Right lung (tissue), 2 donors: ENCODE measurements at regions not wholly inside any gene's neighbourhood (a gene's known extent, or its start where the extent isn't known, plus 50 kb on each side); places are given as distances from the start of the nearest gene placed in this dataset.
"Not testable (repeated sequence)": the region's sequence is repeated elsewhere in the genome, so short reads cannot be mapped to it uniquely, and the experiment has no call there.

Source experiments
- DNase-seq, 2 donors: peaks; one replicate each; pipeline ENCODE4 v3.0.0-alpha.2; 2013

GRCh38 chr10:9834434-9834833 lies 1183.2 kb upstream of the CELF2 start:
- peak; percentile 29 to 37 for DNase-seq

DNA sequence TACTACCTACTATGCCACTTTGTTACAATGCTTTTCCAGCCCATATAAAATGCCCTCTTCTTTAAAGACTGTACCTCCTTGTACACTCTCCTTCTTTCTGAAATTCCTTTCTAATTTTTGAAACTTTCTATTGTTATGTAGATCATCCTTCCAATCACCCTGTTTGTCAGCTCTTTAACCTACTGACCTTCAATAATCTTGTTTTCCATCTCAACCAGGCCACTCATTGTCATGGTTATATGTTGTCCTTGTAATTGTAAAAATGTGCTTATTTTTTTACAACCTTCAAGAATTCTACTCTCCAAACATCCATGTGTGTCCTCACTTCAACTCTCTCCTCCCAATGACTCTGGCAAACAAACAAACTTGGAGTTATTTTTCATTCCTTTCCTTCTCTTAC lies 1172.6 kb upstream of the CELF2 start:
- DNase-seq = no peak

GRCh38 chr10:9848278-9848677 lies 1169.4 kb upstream of the CELF2 start:
- DNase-seq = no peak

DNA sequence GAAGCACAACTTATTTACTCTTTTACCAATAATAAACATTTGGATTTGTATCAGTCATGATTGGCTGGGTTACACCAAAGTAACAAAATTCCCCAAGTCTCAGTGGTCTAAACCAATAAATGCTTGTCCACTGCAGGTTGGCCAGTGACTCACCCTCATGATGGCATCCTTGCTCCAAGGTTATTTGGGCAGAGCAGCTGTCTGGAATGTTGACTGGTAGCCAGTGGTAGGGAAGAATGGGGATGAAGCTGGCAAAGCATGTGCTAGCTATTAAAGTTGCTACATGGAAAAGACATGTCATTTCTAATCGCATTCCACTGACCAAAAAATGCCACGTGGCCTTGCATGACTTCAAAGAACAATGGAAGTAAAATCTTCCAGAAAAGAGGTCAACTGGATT lies 1168.7 kb upstream of the CELF2 start:
- no peak for DNase-seq

DNA sequence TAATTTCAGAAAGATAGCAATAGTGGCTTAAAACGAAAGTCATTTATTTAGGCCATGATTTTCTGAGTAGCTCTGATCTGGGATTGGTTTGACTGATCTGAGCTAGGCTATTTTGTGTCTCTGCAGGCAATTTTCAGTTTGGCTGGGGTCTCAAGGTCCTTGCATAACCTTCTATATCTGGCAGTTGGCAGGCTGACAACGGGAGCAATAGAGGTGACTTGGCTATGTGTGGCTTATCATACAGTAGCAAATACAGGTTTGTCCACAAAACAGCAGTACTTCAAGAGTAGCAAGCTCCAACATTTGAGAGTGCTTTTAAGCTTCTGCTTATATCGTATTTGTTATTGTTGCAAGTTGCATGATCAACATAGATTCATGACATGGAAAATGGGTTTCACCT lies 1167.3 kb upstream of the CELF2 start:
- no peak for DNase-seq

DNA sequence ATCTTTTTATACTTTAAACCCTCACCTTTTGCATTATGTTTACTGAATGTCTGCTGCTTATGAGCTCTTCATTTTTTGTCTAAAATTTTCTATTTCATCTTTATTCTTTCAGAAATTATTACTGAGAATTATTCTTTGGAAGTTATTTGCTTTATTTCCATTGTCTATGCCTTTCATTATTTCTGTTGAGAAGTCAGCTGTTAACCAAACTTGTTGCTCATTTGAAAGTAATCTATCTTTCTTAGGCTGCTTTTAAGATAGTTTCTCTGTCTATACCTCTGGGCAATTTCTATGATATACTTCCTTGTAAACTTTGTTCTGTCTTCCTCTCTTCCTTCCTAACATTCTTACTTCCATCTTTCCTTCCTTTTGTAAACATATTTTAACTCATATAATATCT lies 1165.9 kb upstream of the CELF2 start:
- DNase-seq = no peak

DNA sequence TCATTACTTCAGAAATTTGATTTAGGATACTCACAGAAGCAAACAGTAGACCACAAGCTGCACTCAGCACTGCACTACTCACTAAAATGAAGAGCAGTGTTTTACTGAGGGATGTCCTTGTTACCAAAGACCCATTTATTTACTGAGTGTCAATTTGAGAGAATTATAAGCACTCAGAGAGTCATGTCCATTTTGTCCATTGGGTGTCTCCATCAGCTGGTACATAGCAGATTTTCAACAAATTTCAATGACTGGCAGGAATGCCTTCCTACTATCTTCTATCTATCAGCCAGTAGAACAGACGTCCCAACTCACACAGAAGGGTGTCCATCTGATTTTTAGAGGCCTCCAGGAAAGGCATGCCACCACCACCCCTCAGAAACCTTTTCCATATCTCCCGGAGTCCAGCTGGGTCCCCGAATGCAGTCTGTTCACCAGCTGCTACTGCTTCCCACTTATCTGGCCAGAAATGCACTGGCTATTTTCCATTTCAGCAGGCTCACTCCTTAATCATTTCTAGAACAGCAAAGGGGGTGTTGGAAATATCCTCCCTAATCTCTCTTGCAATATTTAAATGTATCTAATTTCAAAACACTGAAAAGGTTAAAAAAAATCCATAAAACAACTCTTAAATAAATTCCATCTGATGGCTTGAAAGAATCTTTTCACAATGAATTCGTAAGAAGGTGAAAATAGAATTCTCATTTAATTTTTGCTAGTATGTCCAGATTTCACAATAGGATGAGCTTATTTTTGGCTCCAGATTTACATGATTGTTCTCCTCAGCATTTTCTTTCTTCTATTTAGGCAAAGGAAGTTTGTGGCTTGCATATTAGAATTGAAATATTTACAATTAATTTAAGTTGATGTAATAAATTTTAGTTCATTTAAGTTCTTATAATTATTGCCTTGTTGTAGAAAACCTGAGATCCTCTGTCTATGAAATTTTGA lies 1164.0 kb upstream of the CELF2 start:
- peak; percentile 23 to 29 for DNase-seq

- not testable (repeated sequence) for DNase-seq
These were observed 1162.2 kb upstream of the CELF2 start for GRCh38 chr10:9855451-9855850.

DNA sequence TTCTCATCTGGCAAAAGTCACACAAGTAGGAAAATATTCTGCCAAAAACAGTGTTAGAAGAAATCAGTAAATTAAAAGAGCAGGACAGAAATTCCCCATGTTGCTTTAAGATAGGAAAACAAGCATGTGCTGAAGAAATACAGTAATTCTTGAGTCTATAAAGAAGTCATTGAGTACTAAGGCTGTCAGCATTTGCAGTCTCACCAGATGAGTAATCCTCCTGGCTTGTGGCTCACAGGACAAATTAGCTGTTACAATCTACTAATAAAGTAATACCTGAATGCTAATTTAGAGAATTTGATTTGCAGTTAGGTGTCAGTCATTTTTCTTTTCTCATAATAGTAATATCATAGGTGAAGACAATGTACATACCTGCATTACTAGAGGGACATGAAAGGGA lies 1158.9 kb upstream of the CELF2 start:
- DNase-seq = no peak

- DNase-seq = no peak
These were observed 1157.6 kb upstream of the CELF2 start for GRCh38 chr10:9860045-9860444.

DNA sequence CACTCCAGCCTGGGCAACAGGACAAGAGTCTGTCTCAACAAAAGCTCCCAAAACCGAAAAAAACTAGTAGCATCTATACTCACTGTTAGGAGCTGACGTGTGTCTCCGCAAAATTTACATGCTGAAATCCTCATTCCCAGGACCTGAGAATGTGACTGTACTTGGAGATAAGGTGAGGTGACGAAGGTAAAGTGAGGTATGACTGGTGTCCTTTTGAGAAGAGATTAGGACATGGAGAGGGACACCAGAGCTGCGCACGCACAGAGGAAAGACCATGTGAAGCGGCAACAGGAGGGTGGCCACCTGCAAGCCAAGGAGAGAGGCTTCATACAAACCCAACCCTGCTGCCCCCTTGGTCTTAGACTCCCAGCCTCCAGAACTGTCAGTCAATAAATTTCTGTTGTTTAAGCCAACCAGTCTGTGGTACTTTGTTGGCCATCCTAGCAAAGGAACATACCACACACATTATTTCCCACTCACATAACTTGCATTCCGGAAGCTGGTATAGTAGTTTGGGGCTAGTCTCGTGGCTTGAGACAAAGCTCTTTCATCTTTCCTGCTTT lies 1154.0 kb upstream of the CELF2 start:
- no peak for DNase-seq

- no peak for DNase-seq
These were observed 1149.2 kb upstream of the CELF2 start for GRCh38 chr10:9868499-9868898.

- no peak for DNase-seq
These were observed 1148.5 kb upstream of the CELF2 start for GRCh38 chr10:9869205-9869604.

DNA sequence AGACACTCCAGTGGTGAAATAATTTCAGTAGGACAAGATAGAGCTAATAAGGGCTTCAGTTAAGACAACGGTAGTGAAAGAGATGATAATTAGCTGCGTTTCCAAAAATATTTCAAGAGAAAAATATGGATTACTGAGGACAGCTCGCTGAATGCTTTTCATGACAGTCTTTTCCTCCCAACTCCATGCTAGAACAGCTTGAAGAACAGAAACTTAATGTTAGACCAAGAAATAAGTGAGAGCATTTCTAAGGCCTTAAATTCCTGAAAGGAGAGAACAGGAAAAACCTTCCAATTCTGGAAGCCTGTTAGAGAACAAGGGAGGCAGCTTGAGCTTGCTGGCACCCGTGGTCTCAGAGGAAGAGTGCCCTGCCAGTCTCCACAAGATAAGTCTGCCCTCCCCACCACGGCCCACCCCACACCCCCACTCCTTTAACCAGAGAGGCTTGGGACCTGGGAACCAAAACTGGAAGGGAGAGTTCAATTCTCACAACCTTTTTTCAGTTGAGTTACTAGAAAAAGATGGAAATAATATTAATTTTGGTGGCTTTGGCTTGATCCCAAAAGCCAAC lies 1148.0 kb upstream of the CELF2 start:
- DNase-seq = no peak

GRCh38 chr10:9875353-9875752 lies 1142.3 kb upstream of the CELF2 start:
- no peak for DNase-seq

- DNase-seq = no peak
These were observed 1139.7 kb upstream of the CELF2 start for GRCh38 chr10:9877978-9878377.

- no peak for DNase-seq
These were observed 1139.3 kb upstream of the CELF2 start for GRCh38 chr10:9878383-9878782.

GRCh38 chr10:9885761-9886160 lies 1131.9 kb upstream of the CELF2 start:
- no peak for DNase-seq

GRCh38 chr10:9886772-9887171 lies 1130.9 kb upstream of the CELF2 start:
- DNase-seq = no peak

DNA sequence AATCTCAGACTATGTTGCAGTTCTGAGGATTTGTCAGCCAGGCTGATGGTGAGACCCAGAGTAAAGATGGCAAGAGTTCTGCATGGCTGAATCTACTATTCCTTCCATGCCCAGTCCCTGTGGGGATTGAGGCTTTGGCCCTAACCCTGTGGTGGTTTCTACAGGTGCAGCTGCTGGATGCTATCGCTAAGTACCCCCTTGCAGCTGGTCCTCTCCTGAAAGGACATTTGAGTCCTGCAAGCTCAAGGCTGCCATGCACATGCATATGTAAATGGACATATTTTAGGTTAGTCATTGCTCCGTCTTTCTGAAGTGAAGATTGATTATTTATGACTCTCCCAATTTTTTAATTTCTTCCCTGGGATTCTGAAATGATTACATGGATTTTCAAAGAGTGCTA lies 1122.2 kb upstream of the CELF2 start:
- no peak for DNase-seq

GRCh38 chr10:9895981-9896380 lies 1121.7 kb upstream of the CELF2 start:
- DNase-seq = no peak

GRCh38 chr10:9898633-9899395 lies 1118.9 kb upstream of the CELF2 start:
- no peak for DNase-seq
